ENCODE measurements at regions not wholly inside any gene's neighbourhood (a gene's known extent, or its start where the extent isn't known, plus 50 kb on each side); places are given as distances from the start of the nearest gene placed in this dataset.

DNA sequence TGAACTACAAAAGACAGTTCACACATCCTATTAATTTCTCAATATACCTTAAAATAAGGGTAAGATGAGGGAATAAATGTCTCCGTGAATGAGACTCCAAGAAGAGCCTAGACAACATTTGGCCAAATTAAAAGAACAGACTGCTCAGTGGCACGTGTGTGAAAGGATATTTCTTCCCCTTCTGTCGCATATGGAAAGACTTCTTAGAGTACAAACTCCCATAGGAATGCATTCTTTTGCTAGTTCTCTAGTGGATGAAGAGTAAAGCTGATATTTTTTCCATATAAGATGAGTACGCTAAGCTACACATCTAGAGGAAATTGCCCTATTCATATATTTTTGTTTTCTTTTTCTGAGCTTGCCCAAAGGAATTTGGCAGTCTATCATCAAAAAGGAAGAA lies 710.0 kb upstream of the ID2 start:
- no peak for DNase-seq (ENCODE audit: low read depth in 3 of 3)

DNA sequence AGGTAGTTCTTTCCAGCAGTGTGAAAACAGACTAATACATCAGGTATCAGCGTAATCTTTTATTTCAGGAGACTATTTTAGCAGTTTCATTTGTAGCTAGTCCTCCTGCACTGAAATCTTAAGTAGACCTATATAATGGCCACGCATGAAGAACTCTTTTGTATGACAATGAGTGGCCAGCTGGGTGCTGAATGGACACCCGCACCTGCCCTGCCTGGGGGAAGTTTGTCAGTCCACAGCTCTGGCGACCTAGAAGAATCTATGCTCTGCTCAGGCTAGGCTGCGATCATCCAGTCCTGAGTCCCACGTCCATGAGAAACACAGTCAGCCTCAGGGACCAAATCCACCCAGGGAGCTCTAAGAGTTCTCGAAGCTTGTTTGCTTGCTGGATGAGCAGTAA lies 709.2 kb upstream of the ID2 start:
- no peak for DNase-seq (ENCODE audit: low read depth in 3 of 3)

DNA sequence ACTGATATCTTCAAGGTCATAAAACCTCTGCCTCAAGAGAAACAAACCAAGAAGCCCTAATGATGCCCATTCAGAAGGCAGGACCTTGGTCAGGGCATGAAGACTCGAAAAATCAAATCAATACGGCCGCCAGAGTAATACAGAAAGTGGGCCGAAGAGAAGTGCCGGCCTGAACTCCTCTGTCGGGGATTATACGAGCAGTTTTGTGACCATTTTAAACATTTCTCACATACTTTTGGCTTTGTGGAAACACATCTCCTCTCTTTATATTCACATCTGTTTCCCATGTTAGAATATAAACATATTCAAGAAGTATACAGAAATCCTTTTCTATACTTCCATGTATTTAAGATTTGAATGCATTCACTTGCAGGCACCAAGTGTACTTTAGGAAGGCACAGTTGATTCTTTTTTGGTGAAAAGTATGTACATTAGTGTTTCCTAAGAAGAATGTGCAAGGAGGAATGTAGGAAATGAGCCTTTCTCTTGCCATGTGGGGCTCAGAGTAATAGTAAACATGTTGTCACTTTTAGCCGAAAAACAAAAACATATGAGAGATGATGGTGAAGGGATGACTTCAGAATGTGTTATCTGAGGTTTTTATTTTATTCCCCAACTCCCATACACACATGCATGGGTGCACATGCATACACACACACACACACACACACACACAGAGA lies 707.9 kb upstream of the ID2 start:
- no peak for DNase-seq (ENCODE audit: low read depth in 3 of 3)

DNA sequence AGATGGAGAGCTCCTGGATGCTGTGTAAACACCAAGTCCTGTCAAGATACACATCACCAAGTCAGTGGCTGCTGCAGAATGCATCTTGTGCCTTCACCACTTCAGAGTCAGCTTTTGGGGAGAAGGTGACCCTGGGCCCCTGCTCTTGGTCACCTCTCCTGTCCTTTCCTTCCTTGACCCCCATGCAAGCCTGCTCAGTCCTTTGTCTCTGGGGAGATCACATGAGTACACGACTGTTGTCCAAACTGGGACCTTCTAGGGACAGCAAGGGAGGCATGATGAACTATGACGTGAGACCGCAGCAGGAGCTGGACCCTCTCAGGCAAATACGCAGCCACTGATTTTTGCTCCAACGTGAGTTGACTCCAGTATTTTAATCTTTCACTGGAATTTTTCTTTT lies 706.9 kb upstream of the ID2 start:
- DNase-seq (ENCODE audit: low read depth in 3 of 3): no peak

DNA sequence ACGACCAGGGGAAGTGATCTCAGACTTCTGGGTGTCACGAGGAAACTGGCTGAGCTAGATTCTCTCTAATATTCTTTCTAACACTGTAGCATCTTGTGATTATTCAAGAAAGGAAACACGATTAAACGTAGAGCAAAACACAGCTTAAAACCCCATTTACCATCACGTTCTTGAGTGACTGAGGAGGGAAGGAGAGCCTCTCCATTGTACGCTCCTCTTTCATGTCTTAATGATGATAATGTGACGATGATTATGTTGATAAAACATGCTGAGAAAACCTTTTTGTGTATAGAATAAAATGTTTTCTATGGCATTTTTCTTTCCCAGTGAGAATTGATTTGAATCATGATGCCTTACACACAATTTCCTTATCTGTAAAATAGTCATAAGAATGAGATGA lies 705.6 kb upstream of the ID2 start:
- DNase-seq (ENCODE audit: low read depth in 3 of 3): no peak

DNA sequence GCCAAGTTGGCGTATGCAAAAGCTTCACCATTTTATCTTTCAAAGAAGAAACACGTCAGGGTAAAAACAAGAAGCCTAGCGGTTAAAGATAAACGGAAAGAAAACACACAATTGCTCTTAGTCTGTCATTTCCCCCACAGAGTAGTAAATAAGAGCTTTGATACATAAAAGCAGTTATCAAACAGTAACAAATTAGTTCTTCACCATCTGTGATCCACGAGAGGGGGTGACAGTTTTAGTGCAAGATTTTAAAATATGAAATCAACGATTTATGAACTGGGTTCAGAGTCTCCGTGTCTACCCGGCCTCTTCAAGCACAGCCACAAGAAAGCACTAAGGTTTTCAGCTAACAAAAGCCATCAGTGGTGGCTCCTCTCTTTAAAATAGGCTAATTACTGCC lies 703.9 kb upstream of the ID2 start:
- DNase-seq (ENCODE audit: low read depth in 3 of 3): no peak

DNA sequence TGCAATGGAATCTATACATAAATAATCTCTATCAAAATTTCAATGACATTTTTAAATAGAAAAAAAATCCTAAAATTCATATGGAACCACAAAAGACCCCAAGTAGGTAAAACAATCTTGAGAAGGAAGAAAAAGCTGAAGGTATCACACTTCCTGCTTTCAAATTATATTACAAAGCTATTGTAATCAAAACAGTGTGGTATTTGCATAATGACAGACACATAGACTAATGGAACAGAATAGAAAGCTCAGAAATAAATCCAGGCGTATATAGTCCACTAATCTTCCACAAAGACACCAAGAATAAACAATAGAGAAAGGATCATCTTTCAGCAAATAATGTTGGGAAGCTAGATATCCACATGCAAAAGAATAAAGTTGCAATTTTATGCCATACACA lies 699.8 kb upstream of the ID2 start:
- DNase-seq (ENCODE audit: low read depth in 3 of 3): no peak

DNA sequence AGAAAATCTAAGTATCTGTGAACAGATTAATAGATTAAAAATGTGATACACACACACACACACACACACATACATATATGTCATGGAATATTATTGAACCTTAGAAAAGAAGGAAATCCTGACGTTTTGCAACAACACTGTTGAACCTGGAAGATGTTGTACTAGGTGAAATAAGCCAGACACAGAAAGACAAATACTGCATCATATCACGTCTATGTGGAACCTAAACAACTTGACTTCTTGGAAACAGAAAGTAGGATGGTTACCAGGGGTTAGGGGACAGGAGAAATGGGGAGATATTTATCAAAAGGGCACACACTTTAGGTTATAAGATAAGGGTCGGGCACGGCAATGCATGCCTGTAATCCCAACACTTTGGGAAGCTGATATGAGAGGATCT lies 698.4 kb upstream of the ID2 start:
- DNase-seq (ENCODE audit: low read depth in 3 of 3): no peak

DNA sequence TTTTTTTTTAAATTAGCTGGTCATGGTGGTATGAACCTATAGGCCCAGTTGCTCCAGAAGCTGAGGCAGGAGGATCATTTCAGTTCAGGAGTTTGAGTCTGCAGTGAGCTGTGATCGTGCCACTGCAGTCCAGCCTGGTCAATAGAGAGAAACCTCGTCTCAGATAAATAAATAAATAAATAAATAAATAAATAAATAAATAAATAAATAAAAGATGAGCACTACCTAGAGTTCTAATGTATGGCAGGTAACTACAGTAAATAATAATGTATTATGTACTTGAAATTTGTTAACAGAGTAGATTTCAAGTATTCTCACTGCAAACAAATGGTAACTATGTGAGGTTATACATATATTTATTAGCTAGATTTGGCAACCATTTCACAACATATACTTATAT lies 697.9 kb upstream of the ID2 start:
- DNase-seq (ENCODE audit: low read depth in 3 of 3): no peak

DNA sequence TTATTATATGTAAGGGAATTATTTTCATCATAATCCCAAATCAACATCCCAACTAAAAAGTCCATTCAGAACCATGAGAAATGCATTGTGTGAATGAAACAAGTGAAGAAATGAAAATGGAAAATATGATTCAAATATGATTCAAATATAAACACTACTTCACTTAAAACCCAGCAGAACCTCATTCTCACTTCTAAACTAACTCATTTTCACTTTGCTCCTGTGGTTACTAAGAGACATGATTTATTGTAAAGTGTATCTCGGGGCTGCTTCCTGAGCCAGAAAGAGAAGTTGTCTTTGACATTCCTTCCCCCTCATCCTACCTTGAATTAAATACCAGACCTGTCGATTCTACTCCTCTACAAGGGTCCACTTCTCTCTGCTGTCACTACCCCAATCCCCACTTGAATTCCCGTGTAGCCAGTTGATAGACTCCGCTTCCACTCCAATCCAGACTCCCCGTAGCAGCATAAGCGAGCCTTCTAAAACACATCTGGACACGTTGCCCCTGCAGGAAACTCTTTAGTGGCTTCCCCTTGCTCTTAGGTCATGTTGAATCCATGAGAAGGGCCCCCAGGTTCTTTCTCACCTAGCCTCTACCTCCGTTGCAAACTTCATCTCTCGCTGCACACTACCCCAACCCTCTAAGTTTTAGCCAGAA lies 697.0 kb upstream of the ID2 start:
- DNase-seq (ENCODE audit: low read depth in 3 of 3): no peak

DNA sequence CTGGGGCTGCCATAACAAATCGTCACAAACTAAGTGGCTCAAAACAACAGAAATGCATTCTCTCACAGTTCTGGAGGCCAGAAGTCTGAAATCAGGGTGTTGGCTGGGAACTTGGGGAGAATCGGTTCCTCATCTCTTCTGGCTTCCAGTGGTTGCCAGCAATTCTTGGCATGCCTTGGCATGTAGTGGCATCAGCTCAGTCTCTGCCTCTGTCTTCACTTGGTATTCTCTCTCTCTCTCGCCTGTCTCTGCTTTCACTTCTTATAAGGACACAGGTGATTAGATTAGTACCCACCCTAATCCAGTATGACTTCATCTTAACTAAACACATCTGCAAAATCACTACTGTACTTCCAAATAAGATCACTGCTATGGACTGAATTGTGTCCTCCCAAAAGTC lies 695.4 kb upstream of the ID2 start:
- no peak for DNase-seq (ENCODE audit: low read depth in 3 of 3)

DNA sequence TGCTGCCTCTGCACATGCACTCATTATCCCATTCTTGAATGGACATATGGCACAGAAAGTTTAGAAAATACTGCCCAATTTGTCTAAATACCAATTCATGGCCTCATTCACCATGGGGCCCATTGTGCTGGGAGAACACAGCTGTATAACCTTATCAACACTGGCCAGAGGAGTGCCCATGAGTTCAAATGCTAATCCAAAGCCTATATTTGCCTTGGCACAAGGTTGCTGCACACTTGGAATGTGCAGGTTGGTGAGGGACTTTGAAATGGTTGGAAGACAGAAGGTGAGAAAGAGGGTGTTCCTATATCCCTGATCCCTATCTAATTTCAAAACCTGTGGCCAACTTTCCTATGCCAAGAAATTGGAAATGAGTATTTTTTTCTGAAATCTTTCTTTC lies 693.9 kb upstream of the ID2 start:
- no peak for DNase-seq (ENCODE audit: low read depth in 3 of 3)

DNA sequence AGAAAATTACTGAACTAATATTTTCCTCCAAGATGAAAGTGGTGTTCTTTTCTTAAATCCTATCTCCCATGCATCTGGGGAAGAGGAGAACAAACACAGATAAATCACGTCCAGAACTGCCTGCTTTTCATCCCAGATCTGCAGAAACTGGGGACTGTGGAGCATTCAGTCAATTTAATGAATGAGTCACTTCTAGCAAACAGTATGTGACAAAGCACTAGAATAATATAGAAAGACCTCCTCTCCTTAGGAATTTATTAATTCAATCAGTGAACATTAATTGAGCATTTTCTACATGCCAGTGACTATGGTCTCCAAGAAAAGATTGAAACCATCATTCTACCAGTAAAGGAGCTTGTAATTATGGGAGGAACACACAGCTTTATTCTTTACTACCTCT lies 693.4 kb upstream of the ID2 start:
- no peak for DNase-seq (ENCODE audit: low read depth in 3 of 3)

DNA sequence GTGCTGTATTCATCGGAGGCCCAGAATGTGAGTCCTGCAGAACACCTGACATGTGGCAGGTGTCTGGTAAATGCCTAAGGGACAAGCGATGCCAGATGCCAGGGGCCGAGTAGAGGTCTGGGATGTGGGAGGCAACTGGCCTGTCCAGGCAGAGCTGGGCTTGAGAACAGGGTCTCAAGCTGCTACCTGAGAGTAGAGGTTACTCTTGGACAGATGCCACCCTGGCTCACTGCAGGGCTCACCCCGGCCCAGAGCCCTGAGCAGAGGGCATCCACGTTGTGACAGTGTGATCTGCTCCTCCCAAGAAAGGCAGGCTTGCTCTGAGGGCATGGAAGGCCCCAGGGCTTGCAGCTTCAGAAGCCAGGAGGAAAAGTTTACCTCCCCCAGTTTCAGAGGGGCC lies 692.0 kb upstream of the ID2 start:
- DNase-seq (ENCODE audit: low read depth in 3 of 3): no peak

DNA sequence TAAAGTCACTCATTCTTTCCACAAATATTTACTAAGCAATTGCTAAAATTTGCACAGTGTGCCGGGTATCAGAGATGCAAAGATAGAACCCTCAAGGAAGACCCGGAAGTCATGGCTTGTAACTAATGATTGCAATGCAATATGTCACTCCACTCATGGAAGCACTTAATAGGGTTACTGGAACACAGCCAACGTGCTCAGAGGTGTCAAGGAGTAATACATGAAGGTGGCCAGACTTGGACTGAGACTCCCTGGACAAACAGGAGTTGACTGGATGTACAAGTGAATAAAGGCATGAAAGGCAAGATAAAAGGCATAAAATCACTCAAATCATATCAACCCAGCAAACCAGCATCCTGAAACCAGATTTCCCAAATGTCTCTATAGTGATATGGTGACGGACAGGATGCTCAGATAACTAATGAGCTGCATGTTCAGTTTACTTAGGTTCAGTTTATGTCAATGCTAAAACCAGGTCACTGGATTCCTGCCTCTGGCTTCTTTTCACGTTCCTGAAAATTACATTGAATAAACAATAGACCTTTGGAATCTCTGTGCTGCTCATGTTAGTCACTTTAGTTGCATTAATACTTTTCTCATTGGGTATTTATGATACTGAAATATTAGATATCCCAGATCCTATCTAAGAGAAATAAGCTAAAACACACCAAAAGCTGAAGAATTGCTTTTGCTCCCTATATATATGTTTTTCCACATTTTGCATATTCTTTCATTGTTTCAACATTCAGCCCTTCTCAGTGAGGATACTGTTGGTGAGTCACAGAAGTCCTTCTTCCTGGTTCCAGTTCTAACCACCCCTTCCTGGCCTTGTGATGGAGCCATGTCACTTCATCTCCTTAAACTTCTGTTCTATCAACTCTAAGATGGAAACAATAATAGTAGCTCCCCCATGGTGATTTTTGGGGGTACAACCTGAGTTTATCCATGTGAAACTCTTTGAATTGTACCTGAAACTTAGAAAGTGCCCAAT lies 688.9 kb upstream of the ID2 start:
- DNase-seq (ENCODE audit: low read depth in 3 of 3): no peak

DNA sequence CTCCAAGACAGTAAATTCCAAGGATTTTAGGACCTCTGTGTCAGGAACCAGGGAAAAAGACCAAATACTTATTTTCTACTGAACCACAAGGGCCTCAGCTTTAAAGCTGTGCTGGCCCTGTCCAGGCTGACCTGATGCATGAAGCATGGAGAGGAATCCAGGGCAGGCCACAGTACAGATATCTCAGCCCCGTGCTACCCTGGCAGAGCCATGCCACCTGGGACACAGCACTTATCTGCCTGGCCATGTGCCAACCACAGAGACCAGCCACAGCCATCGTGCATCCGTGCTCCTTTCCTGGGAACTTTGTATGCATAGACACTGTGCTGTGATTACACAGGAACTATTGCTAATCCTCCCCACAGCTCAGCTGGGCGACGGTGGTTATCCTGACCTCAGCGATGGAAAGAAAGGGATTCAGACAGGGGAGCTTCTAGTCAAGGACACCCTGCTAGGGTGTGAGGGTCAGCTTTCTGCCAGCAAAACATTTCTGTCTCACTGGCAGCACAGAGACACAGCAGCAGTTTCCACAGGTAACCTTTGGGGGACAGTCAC lies 687.4 kb upstream of the ID2 start:
- DNase-seq (ENCODE audit: low read depth in 3 of 3): no peak

DNA sequence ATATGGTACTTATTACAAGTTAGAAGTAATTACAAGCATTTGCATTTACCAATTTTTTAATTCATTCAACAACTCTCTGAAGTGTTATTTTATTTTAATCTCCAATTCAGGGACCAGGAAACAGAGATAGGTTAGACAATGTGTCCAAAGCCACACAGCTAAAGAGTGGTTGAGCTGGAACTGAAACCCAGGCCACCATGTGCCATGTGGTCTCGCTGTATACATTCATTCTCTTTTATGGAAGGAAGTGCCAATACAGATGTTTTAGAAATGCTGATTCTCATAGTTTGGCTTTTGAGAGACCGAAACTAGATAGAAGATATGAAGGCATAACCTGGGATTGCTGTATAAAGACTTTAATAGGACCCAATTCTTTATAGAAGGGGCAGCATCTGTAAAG lies 684.6 kb upstream of the ID2 start:
- no peak for DNase-seq (ENCODE audit: low read depth in 3 of 3)

DNA sequence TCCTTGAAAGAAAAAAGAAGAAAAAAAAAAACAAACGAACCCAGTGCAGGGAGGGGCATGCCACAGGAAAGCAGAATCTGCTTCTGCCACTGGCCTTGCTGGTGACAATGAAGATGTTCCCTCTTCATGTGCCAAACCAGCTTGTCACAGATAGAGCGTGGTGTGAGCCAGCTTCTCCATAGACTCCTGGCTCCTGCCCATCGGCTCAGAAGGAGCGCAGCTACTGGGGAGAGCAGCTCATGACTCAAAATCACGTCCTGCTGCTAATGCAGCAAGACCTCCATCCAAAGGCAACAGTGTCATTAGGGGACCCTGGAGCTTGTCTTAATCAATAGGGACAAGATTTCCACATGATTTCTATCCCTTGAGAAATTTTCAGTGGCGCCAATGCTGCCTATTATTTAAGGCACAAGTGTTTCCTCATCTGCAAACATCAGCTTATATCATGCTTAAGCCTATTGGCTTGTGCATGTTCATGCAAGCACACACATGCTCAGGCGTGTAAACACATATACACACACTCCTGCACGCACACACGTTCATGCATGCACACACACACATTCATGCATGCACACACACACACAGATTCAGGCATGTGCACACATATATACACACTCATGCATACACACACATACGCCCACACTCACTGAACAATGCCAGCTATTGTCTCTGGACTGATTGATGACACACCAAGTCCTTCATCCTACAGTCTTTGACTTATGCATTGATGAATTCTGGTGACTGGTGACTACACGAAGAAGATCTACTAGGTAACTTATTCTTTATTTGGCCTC lies 682.0 kb upstream of the ID2 start:
- DNase-seq (ENCODE audit: low read depth in 3 of 3): no peak

DNA sequence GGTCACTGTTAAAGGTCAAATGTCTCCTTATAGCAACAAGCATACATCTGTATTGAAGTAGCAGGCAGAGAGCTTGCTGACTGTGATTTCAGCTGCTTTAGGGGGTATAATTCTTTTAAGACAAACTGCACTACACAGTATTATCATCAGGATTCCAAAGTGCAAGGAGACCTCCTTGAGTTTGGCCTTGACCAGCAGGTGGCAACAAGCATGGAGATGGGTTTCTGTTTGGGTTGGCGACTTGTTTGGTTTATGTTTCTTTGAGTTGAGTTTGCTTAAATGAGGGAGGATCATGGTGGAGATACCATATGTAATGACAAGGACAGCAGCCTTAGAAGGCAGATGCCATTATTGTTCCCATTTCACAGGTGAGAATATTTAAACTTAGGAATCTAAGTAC lies 681.0 kb upstream of the ID2 start:
- no peak for DNase-seq (ENCODE audit: low read depth in 3 of 3)

DNA sequence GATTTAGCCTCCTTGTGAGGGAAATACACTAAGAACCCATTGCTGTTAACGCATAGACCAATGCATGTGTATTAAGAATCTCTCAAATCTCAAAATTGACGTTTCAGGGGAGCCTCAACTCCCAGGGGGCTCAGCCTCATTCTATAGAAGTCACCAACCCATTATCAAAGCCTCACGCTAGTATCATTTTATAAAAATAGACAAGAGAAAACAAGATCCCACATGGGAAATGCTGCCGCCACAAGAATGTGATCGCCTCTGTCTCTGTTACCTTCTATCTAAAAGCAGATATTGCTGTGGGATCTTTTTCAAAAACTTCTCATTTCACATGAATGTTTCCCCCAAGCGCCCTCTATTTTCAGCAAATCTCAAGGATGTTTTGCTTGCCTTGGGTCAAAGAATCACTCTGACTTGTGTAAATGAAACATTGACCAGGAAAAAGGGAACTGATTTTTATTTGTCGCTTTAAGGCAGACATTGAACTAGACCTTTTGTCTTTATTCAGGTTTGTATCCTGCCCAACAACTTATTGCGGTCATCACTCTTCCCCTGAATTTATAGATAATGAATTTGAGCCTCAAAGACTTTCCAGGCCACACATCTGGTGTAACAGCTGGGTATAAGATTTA lies 679.0 kb upstream of the ID2 start:
- no peak for DNase-seq (ENCODE audit: low read depth in 3 of 3)

DNA sequence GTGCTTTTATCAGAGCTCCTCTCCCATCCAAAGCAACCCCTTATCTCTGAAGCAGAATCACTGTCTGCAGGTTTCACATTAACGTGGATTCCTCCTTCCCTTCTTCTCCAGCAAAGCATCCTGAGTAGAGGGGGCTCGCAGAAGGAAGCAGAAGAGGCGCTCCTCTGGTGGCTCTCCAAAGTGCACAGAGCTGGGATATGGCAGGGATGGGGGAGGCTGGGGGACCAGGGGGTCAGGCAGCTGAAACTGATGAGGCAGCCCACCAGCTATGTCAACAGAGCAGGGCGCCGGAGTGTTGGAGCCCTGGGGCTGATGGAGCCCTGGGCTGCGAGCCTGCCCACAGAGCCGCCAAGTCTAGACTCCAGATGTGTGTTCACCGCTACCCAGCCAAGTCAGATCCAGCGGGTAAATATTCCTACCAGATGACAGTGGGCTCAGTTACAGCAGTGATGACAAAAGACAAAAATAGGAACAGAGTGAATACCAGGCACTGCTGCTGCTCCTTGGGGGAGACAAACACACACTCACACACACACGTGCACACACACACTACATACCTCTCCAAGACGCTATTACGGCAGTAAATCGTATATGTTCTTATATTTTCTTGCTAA lies 678.3 kb upstream of the ID2 start:
- no peak for DNase-seq (ENCODE audit: low read depth in 3 of 3)
